Karpas-422 (cell line): ENCODE measurements at regions not wholly inside any gene's neighbourhood (a gene's known extent, or its start where the extent isn't known, plus 50 kb on each side); places are given as distances from the start of the nearest gene placed in this dataset.

Experiments used
- DNase-seq: peaks from one replicate; pipeline ENCODE4 v3.0.0-alpha.2; 2015
- H2AFZ ChIP-seq: fragments of 200-600 bp; sonication (generic); 2 replicates; pipeline ENCODE4 v1.6.1; 2014; ENCODE audit warnings: antibody characterized with exemption, low read length, mixed read lengths
- H3K27ac ChIP-seq: fragments of 200-600 bp; sonication (generic); 2 replicates; pipeline ENCODE4 v1.5.1; 2014; ENCODE audit warnings: mild to moderate bottlenecking, low read length, moderate library complexity
- H3K27me3 ChIP-seq: fragments of 200-600 bp; sonication (generic); 2 replicates; pipeline ENCODE4 v1.6.1; 2014; ENCODE audit warnings: low read length, mixed read lengths
- H3K36me3 ChIP-seq: fragments of 200-600 bp; sonication (generic); 2 replicates; pipeline ENCODE4 v1.6.1; 2014; ENCODE audit warnings: low read length, mixed read lengths; ENCODE audit not compliant: insufficient read depth
- H3K4me1 ChIP-seq: fragments of 200-600 bp; sonication (generic); 2 replicates; pipeline ENCODE4 v1.6.1; 2014; ENCODE audit warnings: mild to moderate bottlenecking, low read length, mixed read lengths
- H3K4me2 ChIP-seq: fragments of 200-600 bp; sonication (generic); 2 replicates; pipeline ENCODE4 v1.6.1; 2014; ENCODE audit warnings: low read length, low read depth, mild to moderate bottlenecking; ENCODE audit not compliant: poor library complexity, severe bottlenecking
- H3K4me3 ChIP-seq: fragments of 200-600 bp; sonication (generic); 2 replicates; pipeline ENCODE4 v1.5.1; 2014; ENCODE audit warnings: mild to moderate bottlenecking, antibody characterized with exemption, low read length, mixed read lengths
- H3K79me2 ChIP-seq: fragments of 200-600 bp; sonication (generic); 2 replicates; pipeline ENCODE4 v1.6.1; 2014; ENCODE audit warnings: mild to moderate bottlenecking, low read length, mixed read lengths
- H3K9ac ChIP-seq: fragments of 200-600 bp; sonication (generic); 2 replicates; pipeline ENCODE4 v1.6.0; 2014; ENCODE audit warnings: low read length
- H3K9me2 ChIP-seq: fragments of 200-600 bp; sonication (generic), shearing (Covaris generic); replicated peaks from 2 replicates; pipeline ENCODE4 v1.6.0; 2014; ENCODE audit warnings: mild to moderate bottlenecking, low read length, moderate library complexity; ENCODE audit not compliant: insufficient read depth
- H3K9me3 ChIP-seq: fragments of 300-700, 200-600 bp; sonication (generic); 2 replicates; pipeline ENCODE4 v1.6.1; 2014; ENCODE audit warnings: low read length, mixed read lengths
- H4K20me1 ChIP-seq: fragments of 200-600 bp; sonication (generic); 2 replicates; pipeline ENCODE4 v1.6.1; 2014; ENCODE audit warnings: mild to moderate bottlenecking, antibody characterized with exemption, low read length, low read depth; ENCODE audit not compliant: insufficient read depth

GRCh38 chr10:22478555-22479334, 133.4 kb downstream of the SPAG6 start:
- H3K4me1 ChIP-seq: no peaks in the 10 kb centered on the region
- no peak overlapping the region for H3K9ac ChIP-seq
- no peak for DNase-seq
- no peaks in the 10 kb centered on the region for H3K27me3 ChIP-seq
- no peak overlapping the region for H3K4me3 ChIP-seq
- H3K9me2 ChIP-seq: no peaks in the 10 kb centered on the region
- H2AFZ ChIP-seq: no peak overlapping the region
- H3K4me2 ChIP-seq: no peak overlapping the region
- no peak overlapping the region for H3K27ac ChIP-seq
- H3K36me3 ChIP-seq: no peaks in the 10 kb centered on the region
- no peaks in the 10 kb centered on the region for H3K79me2 ChIP-seq
- H4K20me1 ChIP-seq: no peaks in the 10 kb centered on the region
- H3K9me3 ChIP-seq: no peaks in the 10 kb centered on the region

GRCh38 chr10:22479419-22479818, 134.1 kb downstream of the SPAG6 start:
- no peaks in the 10 kb centered on the region for H3K9me3 ChIP-seq
- no peaks in the 10 kb centered on the region for H3K4me1 ChIP-seq
- no peak overlapping the region for H3K9ac ChIP-seq
- H2AFZ ChIP-seq: no peak overlapping the region
- H3K27me3 ChIP-seq: no peaks in the 10 kb centered on the region
- H3K4me3 ChIP-seq: no peak overlapping the region
- H3K79me2 ChIP-seq: no peaks in the 10 kb centered on the region
- no peak overlapping the region for H3K27ac ChIP-seq
- DNase-seq: no peak
- no peak overlapping the region for H3K4me2 ChIP-seq
- H4K20me1 ChIP-seq: no peaks in the 10 kb centered on the region
- no peaks in the 10 kb centered on the region for H3K36me3 ChIP-seq
- no peaks in the 10 kb centered on the region for H3K9me2 ChIP-seq

- Histone ChIP-seq H3K9me3 (no peaks in the 10 kb centered on the region), H2AFZ (no peak overlapping the region), H3K4me1 (no peaks in the 10 kb centered on the region), H3K9me2 (no peaks in the 10 kb centered on the region), H3K36me3 (no peaks in the 10 kb centered on the region), H4K20me1 (no peaks in the 10 kb centered on the region), H3K27me3 (no peaks in the 10 kb centered on the region), H3K9ac (no peak overlapping the region), H3K27ac (no peak overlapping the region), H3K4me3 (no peak overlapping the region), H3K79me2 (no peaks in the 10 kb centered on the region), H3K4me2 (no peak overlapping the region)
- DNase-seq: no peak
Measured at GRCh38 chr10:22481106-22481505, 135.8 kb downstream of the SPAG6 start.

GRCh38 chr10:22481687-22482539, 136.6 kb downstream of the SPAG6 start:
- Histone ChIP-seq H3K9me2 (no peaks in the 10 kb centered on the region), H3K79me2 (no peaks in the 10 kb centered on the region), H3K4me1 (no peaks in the 10 kb centered on the region), H3K9ac (no peak overlapping the region), H3K27ac (no peak overlapping the region), H3K9me3 (no peaks in the 10 kb centered on the region), H3K36me3 (no peaks in the 10 kb centered on the region), H3K4me3 (no peak overlapping the region), H4K20me1 (no peaks in the 10 kb centered on the region), H2AFZ (no peak overlapping the region), H3K4me2 (no peak overlapping the region), H3K27me3 (no peaks in the 10 kb centered on the region)
- no peak for DNase-seq

- no peak for DNase-seq
- H4K20me1 ChIP-seq: no peaks in the 10 kb centered on the region
- H3K4me1 ChIP-seq: no peaks in the 10 kb centered on the region
- no peaks in the 10 kb centered on the region for H3K36me3 ChIP-seq
- peak overlapping the region; percentile 19 for H3K4me2 ChIP-seq
- no peak overlapping the region for H3K27ac ChIP-seq
- H3K79me2 ChIP-seq: no peaks in the 10 kb centered on the region
- no peak overlapping the region for H2AFZ ChIP-seq
- H3K9me2 ChIP-seq: no peaks in the 10 kb centered on the region
- no peaks in the 10 kb centered on the region for H3K9me3 ChIP-seq
- H3K4me3 ChIP-seq: no peak overlapping the region
- H3K9ac ChIP-seq: no peak overlapping the region
- H3K27me3 ChIP-seq: no peaks in the 10 kb centered on the region
Measured at GRCh38 chr10:22483132-22483531, 137.8 kb downstream of the SPAG6 start.
